ENCODE measurements at regions not wholly inside any gene's neighbourhood (a gene's known extent, or its start where the extent isn't known, plus 50 kb on each side); places are given as distances from the start of the nearest gene placed in this dataset.

DNA sequence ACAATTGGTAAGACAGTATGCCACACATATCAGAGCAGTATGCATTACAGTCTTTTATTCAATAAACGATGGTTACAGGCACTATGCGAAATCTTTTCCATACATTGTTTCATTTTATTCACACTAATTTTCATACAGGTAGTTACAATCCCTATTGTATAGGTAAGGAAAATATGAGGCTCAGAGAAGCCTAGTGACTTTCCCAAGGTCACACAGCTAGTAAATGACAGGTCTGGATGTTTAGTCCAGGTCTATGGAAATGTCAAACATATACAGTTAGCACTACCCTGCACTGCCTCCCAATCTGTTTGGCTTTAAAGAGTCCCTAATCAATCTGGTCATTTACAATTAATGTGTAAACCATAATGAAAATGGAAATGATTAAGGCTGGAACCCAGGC lies 372.2 kb downstream of the MTX2 start:
- ChIA-PET POLR2A (no interaction called here), CTCF (no interaction called here)
- Mint-ChIP-seq H3K27me3 (peaks cover 67 to 83% (median 79%) of the 10 kb centered on the region in 5 donors), H3K9me3 (no peaks in the 10 kb centered on the region), H3K4me3 (no peak overlapping the region), H3K27ac (no peak overlapping the region), H3K36me3 (no peaks in the 10 kb centered on the region), H3K4me1 (peaks cover 0 to 10% (median 3%) of the 10 kb centered on the region in 7 donors)
- no peak overlapping the region for H3K4me3 ChIP-seq (ENCODE audit: low read length)
- H3K4me1 ChIP-seq (ENCODE audit: control insufficient read depth in 2 of 2, insufficient read depth in 2 of 2, low read length in 2 of 2): no peaks in the 10 kb centered on the region
- H3K9me3 ChIP-seq (ENCODE audit: control insufficient read depth in 2 of 3, low read length in 3 of 3): no peaks in the 10 kb centered on the region
- DNase-seq (no peak), ATAC-seq (no peak)
- peaks cover 0 to 8% of the 10 kb centered on the region in 2 donors for H3K27me3 ChIP-seq (ENCODE audit: control insufficient read depth in 2 of 2, insufficient read depth in 2 of 2, low read length in 2 of 2)
- intact Hi-C loops (cut with micrococcal nuclease): no loop called here
- no peaks in the 10 kb centered on the region for H3K36me3 ChIP-seq (ENCODE audit: control insufficient read depth in 2 of 3, insufficient read depth in 3 of 3, low read length in 3 of 3)
- H3K27ac ChIP-seq (ENCODE audit: low read depth, low read length): no peak overlapping the region

DNA sequence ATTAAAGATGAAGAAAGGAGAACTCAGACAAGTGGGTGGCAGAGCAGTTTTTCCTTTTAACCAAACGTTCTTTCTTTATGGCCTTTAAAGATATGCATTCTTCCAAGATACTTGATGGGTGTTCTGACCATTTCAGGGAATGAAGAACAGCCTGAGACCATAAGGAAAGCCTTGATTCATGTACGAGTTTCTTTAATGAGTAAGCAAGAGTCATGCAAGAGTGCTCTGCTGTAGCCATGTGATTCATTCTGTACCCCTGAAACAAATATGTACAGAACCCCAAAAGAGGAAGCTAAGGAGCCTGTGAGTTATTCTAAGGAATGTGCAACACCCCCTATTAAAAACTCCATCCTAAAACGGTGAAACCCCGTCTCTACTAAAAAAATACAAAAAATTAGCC lies 372.8 kb downstream of the MTX2 start:
- Mint-ChIP-seq H3K4me3 (no peak overlapping the region), H3K4me1 (peaks cover 0 to 7% (median 3%) of the 10 kb centered on the region in 7 donors), H3K27ac (no peak overlapping the region), H3K36me3 (no peaks in the 10 kb centered on the region), H3K9me3 (no peaks in the 10 kb centered on the region), H3K27me3 (peaks cover 69 to 83% (median 77%) of the 10 kb centered on the region in 5 donors)
- Histone ChIP-seq H3K27ac (ENCODE audit: low read depth, low read length) (no peak overlapping the region), H3K9me3 (ENCODE audit: control insufficient read depth in 2 of 3, low read length in 3 of 3) (no peaks in the 10 kb centered on the region), H3K4me1 (ENCODE audit: control insufficient read depth in 2 of 2, insufficient read depth in 2 of 2, low read length in 2 of 2) (no peaks in the 10 kb centered on the region), H3K27me3 (ENCODE audit: control insufficient read depth in 2 of 2, insufficient read depth in 2 of 2, low read length in 2 of 2) (peaks cover 0 to 8% of the 10 kb centered on the region in 2 donors), H3K36me3 (ENCODE audit: control insufficient read depth in 2 of 3, insufficient read depth in 3 of 3, low read length in 3 of 3) (no peaks in the 10 kb centered on the region), H3K4me3 (ENCODE audit: low read length) (no peak overlapping the region)
- ChIA-PET POLR2A (interaction anchor here (0.6 kb wide), 1 partner anchor 1361 kb away, joined by 3 read pairs; no protein-coding TSS in a partner anchor), CTCF (no interaction called here)
- DNase-seq (no peak), ATAC-seq (no peak)
- intact Hi-C loops (cut with micrococcal nuclease): no loop called here

GRCh38 chr2:176643646-176644045 lies 374.4 kb downstream of the MTX2 start:
- Histone ChIP-seq H3K4me3 (ENCODE audit: low read length) (no peak overlapping the region), H3K4me1 (ENCODE audit: control insufficient read depth in 2 of 2, insufficient read depth in 2 of 2, low read length in 2 of 2) (no peaks in the 10 kb centered on the region), H3K27ac (ENCODE audit: low read depth, low read length) (no peak overlapping the region), H3K36me3 (ENCODE audit: control insufficient read depth in 2 of 3, insufficient read depth in 3 of 3, low read length in 3 of 3) (no peaks in the 10 kb centered on the region), H3K9me3 (ENCODE audit: control insufficient read depth in 2 of 3, low read length in 3 of 3) (no peaks in the 10 kb centered on the region), H3K27me3 (ENCODE audit: control insufficient read depth in 2 of 2, insufficient read depth in 2 of 2, low read length in 2 of 2) (peaks cover 0 to 8% of the 10 kb centered on the region in 2 donors)
- intact Hi-C loops (cut with micrococcal nuclease): no loop called here
- DNase-seq (no peak), ATAC-seq (no peak)
- Mint-ChIP-seq H3K27ac (no peak overlapping the region), H3K27me3 (peaks cover 71 to 80% (median 74%) of the 10 kb centered on the region in 5 donors), H3K9me3 (no peaks in the 10 kb centered on the region), H3K4me1 (no peaks in the 10 kb centered on the region), H3K36me3 (no peaks in the 10 kb centered on the region), H3K4me3 (no peak overlapping the region)
- POLR2A ChIA-PET: no interaction called here
- CTCF ChIA-PET: no interaction called here

DNA sequence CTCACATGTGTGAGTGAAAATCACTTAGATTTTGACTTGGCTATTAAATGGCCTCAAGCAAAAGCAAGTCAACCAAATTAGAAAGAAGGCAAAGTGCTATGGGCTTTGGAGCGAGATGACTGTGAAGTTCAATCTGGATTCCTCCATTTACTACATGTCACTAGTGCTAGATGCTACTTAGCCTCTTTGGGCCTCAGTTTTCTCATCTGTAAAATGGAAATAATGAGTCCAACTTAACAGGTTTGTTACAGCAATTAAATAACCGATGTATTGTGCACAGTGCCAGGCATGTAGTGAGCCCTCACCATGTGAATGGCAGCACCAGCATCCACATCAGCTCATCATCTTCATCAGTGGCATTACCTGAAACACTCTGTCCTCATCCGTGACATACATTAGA lies 376.3 kb downstream of the MTX2 start:
- H3K9me3 ChIP-seq (ENCODE audit: control insufficient read depth in 2 of 3, low read length in 3 of 3): no peaks in the 10 kb centered on the region
- peaks cover 0 to 3% of the 10 kb centered on the region in 2 donors for H3K27me3 ChIP-seq (ENCODE audit: control insufficient read depth in 2 of 2, insufficient read depth in 2 of 2, low read length in 2 of 2)
- POLR2A ChIA-PET: no interaction called here
- ATAC-seq: no peak
- Mint-ChIP-seq H3K36me3 (no peaks in the 10 kb centered on the region), H3K4me3 (no peak overlapping the region), H3K4me1 (no peaks in the 10 kb centered on the region), H3K27me3 (peaks cover 63 to 75% (median 69%) of the 10 kb centered on the region in 5 donors), H3K9me3 (no peaks in the 10 kb centered on the region), H3K27ac (no peak overlapping the region)
- CTCF ChIA-PET: no interaction called here
- DNase-seq: no peak
- no peak overlapping the region for H3K4me3 ChIP-seq (ENCODE audit: low read length)
- no peak overlapping the region for H3K27ac ChIP-seq (ENCODE audit: low read depth, low read length)
- H3K4me1 ChIP-seq (ENCODE audit: control insufficient read depth in 2 of 2, insufficient read depth in 2 of 2, low read length in 2 of 2): no peaks in the 10 kb centered on the region
- H3K36me3 ChIP-seq (ENCODE audit: control insufficient read depth in 2 of 3, insufficient read depth in 3 of 3, low read length in 3 of 3): no peaks in the 10 kb centered on the region
- intact Hi-C loops (cut with micrococcal nuclease): no loop called here

GRCh38 chr2:176646033-176646615 lies 376.9 kb downstream of the MTX2 start:
- POLR2A ChIA-PET: no interaction called here
- CTCF ChIA-PET: no interaction called here

GRCh38 chr2:176647325-176648165 lies 378.3 kb downstream of the MTX2 start:
- H3K27ac ChIP-seq (ENCODE audit: low read depth, low read length): no peak overlapping the region
- DNase-seq (no peak), ATAC-seq (no peak)
- intact Hi-C loops (cut with micrococcal nuclease): no loop called here
- no peaks in the 10 kb centered on the region for H3K36me3 Mint-ChIP-seq
- peaks cover 0 to 3% of the 10 kb centered on the region in 2 donors for H3K27me3 ChIP-seq (ENCODE audit: control insufficient read depth in 2 of 2, insufficient read depth in 2 of 2, low read length in 2 of 2)
- no peak overlapping the region for H3K4me3 ChIP-seq (ENCODE audit: low read length)
- no peaks in the 10 kb centered on the region for H3K9me3 Mint-ChIP-seq
- H3K4me1 Mint-ChIP-seq: peaks cover 0 to 4% (median 2%) of the 10 kb centered on the region in 7 donors
- no peak overlapping the region for H3K27ac Mint-ChIP-seq
- ChIA-PET CTCF (no interaction called here), POLR2A (no interaction called here)
- no peaks in the 10 kb centered on the region for H3K9me3 ChIP-seq (ENCODE audit: control insufficient read depth in 2 of 3, low read length in 3 of 3)
- H3K4me3 Mint-ChIP-seq: no peak overlapping the region
- no peaks in the 10 kb centered on the region for H3K36me3 ChIP-seq (ENCODE audit: control insufficient read depth in 2 of 3, insufficient read depth in 3 of 3, low read length in 3 of 3)
- H3K4me1 ChIP-seq (ENCODE audit: control insufficient read depth in 2 of 2, insufficient read depth in 2 of 2, low read length in 2 of 2): no peaks in the 10 kb centered on the region
- H3K27me3 Mint-ChIP-seq: peaks cover 63 to 70% (median 66%) of the 10 kb centered on the region in 5 donors

More at GRCh38 chr2:176646033-176646615, 376.9 kb downstream of the MTX2 start:
- Mint-ChIP-seq H3K4me3 (no peak overlapping the region), H3K4me1 (no peaks in the 10 kb centered on the region), H3K27ac (no peak overlapping the region), H3K27me3 (peaks cover 68 to 74% (median 69%) of the 10 kb centered on the region in 5 donors), H3K36me3 (no peaks in the 10 kb centered on the region), H3K9me3 (no peaks in the 10 kb centered on the region)
- Histone ChIP-seq H3K4me3 (ENCODE audit: low read length) (no peak overlapping the region), H3K9me3 (ENCODE audit: control insufficient read depth in 2 of 3, low read length in 3 of 3) (no peaks in the 10 kb centered on the region), H3K27ac (ENCODE audit: low read depth, low read length) (no peak overlapping the region), H3K36me3 (ENCODE audit: control insufficient read depth in 2 of 3, insufficient read depth in 3 of 3, low read length in 3 of 3) (no peaks in the 10 kb centered on the region), H3K4me1 (ENCODE audit: control insufficient read depth in 2 of 2, insufficient read depth in 2 of 2, low read length in 2 of 2) (no peaks in the 10 kb centered on the region), H3K27me3 (ENCODE audit: control insufficient read depth in 2 of 2, insufficient read depth in 2 of 2, low read length in 2 of 2) (peaks cover 0 to 3% of the 10 kb centered on the region in 2 donors)
- no peak for ATAC-seq
- DNase-seq: no peak
- intact Hi-C loops (cut with micrococcal nuclease): no loop called here
